Nephron (organoid): ENCODE measurements at regions not wholly inside any gene's neighbourhood (a gene's known extent, or its start where the extent isn't known, plus 50 kb on each side); places are given as distances from the start of the nearest gene placed in this dataset.

Experiments
- H3K27ac Mint-ChIP-seq, 3 experiments: 2 replicates each; pipeline ENCODE4 v1.8.0; 2020; ENCODE audit warnings: mixed read lengths in 3 of 3, mild to moderate bottlenecking in 2 of 3, moderate library complexity in 1 of 3
- H3K27me3 Mint-ChIP-seq: 2 replicates; pipeline ENCODE4 v1.8.0; 2021; ENCODE audit warnings: low read depth, mild to moderate bottlenecking, moderate library complexity, mixed read lengths
- H3K36me3 Mint-ChIP-seq: 2 replicates; pipeline ENCODE4 v1.8.0; 2020; ENCODE audit warnings: low read depth, mixed read lengths
- H3K4me1 Mint-ChIP-seq: 2 replicates; pipeline ENCODE4 v1.8.0; 2020; ENCODE audit warnings: mixed read lengths
- H3K4me3 Mint-ChIP-seq, 3 experiments: 2 replicates each; pipeline ENCODE4 v1.8.0; 2020; ENCODE audit warnings: mild to moderate bottlenecking in 3 of 3, mixed read lengths in 3 of 3, moderate library complexity in 2 of 3
- H3K9me3 Mint-ChIP-seq: 2 replicates; pipeline ENCODE4 v1.8.0; 2020; ENCODE audit warnings: mixed read lengths
- TF ChIP-seq, protein P1 (sequence below), 3 experiments: fragments of 200-600 bp; sonication (generic); IDR thresholded peaks; one replicate each; pipeline ENCODE4 v1.5.0; 2021; ENCODE audit warnings: antibody characterized with exemption in 3 of 3; ENCODE audit not compliant: unreplicated experiment in 3 of 3

DNA sequence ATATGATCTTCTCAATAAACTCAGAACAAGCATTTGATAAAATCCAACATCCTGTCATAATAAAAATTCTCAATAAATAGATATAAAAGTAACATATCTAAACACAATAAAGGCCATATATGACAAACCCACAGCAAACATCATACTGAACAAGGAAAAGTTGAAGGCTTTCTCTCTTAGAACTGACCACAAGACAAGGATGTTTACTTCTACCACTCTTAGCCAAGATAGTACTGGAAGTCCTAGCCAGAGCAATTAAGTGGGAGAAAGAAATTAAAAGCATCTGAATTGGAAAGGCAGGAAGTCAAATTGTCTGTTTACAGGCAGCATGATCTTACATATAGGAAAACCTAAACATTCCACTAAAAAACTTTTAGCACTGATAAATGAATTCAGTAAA lies 510.9 kb downstream of the ANKRD7 start:
- no peaks in the 10 kb centered on the region for H3K9me3 Mint-ChIP-seq
- no peak overlapping the region for H3K4me3 Mint-ChIP-seq
- H3K27ac Mint-ChIP-seq = no peak overlapping the region
- no peaks in the 10 kb centered on the region for H3K36me3 Mint-ChIP-seq
- no peaks in the 10 kb centered on the region for H3K4me1 Mint-ChIP-seq
- TF ChIP-seq, protein P1, sequence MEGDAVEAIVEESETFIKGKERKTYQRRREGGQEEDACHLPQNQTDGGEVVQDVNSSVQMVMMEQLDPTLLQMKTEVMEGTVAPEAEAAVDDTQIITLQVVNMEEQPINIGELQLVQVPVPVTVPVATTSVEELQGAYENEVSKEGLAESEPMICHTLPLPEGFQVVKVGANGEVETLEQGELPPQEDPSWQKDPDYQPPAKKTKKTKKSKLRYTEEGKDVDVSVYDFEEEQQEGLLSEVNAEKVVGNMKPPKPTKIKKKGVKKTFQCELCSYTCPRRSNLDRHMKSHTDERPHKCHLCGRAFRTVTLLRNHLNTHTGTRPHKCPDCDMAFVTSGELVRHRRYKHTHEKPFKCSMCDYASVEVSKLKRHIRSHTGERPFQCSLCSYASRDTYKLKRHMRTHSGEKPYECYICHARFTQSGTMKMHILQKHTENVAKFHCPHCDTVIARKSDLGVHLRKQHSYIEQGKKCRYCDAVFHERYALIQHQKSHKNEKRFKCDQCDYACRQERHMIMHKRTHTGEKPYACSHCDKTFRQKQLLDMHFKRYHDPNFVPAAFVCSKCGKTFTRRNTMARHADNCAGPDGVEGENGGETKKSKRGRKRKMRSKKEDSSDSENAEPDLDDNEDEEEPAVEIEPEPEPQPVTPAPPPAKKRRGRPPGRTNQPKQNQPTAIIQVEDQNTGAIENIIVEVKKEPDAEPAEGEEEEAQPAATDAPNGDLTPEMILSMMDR (IDR thresholded peaks at IDR 0.05; ENCODE audit: unreplicated experiment in 3 of 3) = no peak
- no peaks in the 10 kb centered on the region for H3K27me3 Mint-ChIP-seq

DNA sequence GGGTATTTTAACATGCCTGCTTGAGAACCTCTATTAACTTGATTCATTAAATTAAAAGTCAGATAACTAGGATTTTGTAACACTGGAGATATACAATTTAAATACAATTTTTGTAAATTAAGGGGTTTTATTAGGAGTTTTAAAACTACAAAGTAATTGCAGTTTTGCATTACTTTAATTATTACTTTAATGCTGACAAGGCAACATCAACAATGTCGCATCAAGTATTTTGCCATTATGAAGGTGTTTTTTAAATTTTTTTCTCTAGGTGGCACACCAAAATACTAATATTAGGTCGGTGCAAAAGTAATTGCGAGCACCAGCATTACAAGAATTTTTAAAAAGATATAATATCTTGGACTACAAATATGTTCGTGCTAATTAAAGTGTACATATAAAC lies 513.4 kb downstream of the ANKRD7 start:
- TF ChIP-seq, protein P1 (IDR thresholded peaks at IDR 0.05; ENCODE audit: unreplicated experiment in 3 of 3) = no peak
- no peak overlapping the region for H3K4me3 Mint-ChIP-seq
- no peak overlapping the region for H3K27ac Mint-ChIP-seq
- H3K9me3 Mint-ChIP-seq = no peaks in the 10 kb centered on the region
- no peaks in the 10 kb centered on the region for H3K4me1 Mint-ChIP-seq
- no peaks in the 10 kb centered on the region for H3K36me3 Mint-ChIP-seq
- no peaks in the 10 kb centered on the region for H3K27me3 Mint-ChIP-seq

DNA sequence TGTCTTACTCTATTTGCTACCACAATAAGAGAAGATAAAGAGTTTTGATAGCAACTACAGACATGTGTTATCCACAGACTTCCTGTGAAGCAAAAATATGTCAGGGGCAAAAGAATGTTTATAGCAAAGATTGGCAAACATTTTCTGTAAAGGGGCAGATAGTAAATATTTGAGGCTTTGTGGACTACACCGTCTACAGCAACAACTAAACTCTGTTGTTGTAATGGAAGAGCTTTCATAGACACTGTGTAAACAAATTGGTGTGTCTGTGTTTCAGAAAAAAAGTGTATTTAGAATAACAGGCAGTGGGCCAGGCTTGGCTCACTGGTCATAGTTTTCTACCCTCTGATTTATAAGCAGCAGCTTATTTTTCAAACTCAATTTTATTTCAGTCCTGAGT lies 521.4 kb downstream of the ANKRD7 start:
- H3K27ac Mint-ChIP-seq = no peak overlapping the region
- no peaks in the 10 kb centered on the region for H3K9me3 Mint-ChIP-seq
- TF ChIP-seq, protein P1 (IDR thresholded peaks at IDR 0.05; ENCODE audit: unreplicated experiment in 3 of 3) = no peak
- H3K36me3 Mint-ChIP-seq = no peaks in the 10 kb centered on the region
- no peak overlapping the region for H3K4me3 Mint-ChIP-seq
- H3K27me3 Mint-ChIP-seq = no peaks in the 10 kb centered on the region
- H3K4me1 Mint-ChIP-seq = no peaks in the 10 kb centered on the region

DNA sequence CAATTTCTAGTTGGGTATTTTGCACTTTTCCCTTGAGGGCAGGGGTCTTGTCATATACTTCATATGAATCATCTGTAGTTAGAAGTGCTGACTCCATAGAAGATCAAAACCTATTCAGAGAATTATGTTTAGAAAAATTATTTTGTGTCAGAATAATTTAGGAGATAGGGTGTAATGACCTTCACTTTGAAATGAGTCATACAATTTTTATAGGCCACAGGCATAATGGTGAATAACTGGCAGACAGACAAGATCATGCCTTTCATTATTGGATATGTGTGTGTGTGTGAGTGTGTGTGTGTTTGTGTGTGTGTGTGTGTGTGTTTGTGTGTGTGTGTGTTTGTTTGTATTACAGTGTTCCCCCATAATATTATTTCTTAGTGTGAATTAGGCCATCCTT lies 523.0 kb downstream of the ANKRD7 start:
- Mint-ChIP-seq H3K36me3 (no peaks in the 10 kb centered on the region), H3K27me3 (no peaks in the 10 kb centered on the region), H3K4me1 (no peaks in the 10 kb centered on the region), H3K27ac (no peak overlapping the region), H3K4me3 (no peak overlapping the region), H3K9me3 (no peaks in the 10 kb centered on the region)
- TF ChIP-seq, protein P1 (IDR thresholded peaks at IDR 0.05; ENCODE audit: unreplicated experiment in 3 of 3) = no peak

DNA sequence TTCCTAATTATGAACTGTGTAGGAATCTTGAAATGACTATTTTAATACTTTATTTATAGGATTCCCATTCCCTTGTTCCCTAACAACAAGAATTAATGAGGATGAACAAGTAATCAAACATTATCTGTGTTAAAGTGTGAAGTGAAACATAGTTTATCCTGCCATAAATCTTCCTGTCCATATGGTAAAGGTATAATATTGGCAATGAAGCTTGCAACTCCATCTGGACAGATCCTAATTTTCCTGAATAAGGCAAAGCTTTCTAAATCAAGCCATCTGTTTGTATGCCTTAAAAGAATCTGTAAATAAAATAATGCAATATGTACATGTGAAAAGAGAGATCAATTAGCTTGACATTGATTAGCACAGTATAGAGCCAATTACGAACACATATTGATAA lies 529.0 kb downstream of the ANKRD7 start:
- Mint-ChIP-seq H3K4me3 (no peak overlapping the region), H3K27ac (no peak overlapping the region), H3K4me1 (no peaks in the 10 kb centered on the region), H3K9me3 (no peaks in the 10 kb centered on the region), H3K27me3 (no peaks in the 10 kb centered on the region), H3K36me3 (no peaks in the 10 kb centered on the region)
- TF ChIP-seq, protein P1 (IDR thresholded peaks at IDR 0.05; ENCODE audit: unreplicated experiment in 3 of 3) = no peak

DNA sequence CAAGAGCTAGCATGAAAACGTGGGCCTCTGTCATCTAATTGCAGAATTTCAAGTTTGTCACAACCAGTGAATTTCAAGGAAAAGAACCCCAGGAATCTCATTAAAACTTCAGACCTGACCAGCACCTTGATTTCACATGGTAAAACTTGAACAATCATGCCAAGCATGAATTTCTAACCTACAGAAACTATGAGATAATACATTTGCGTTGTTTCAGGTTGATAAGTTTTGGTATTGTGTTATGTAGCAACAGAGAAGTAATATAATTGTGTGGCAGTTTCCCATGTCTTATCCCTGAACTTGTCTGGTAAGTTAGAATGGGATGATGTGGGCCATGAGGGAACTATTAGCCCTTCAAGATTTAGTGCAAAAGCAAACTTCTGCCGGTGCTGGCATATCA lies 530.1 kb downstream of the ANKRD7 start:
- TF ChIP-seq, protein P1 (IDR thresholded peaks at IDR 0.05; ENCODE audit: unreplicated experiment in 3 of 3) = no peak
- H3K36me3 Mint-ChIP-seq = no peaks in the 10 kb centered on the region
- no peaks in the 10 kb centered on the region for H3K27me3 Mint-ChIP-seq
- no peaks in the 10 kb centered on the region for H3K9me3 Mint-ChIP-seq
- H3K4me3 Mint-ChIP-seq = no peak overlapping the region
- no peaks in the 10 kb centered on the region for H3K4me1 Mint-ChIP-seq
- H3K27ac Mint-ChIP-seq = peak overlapping the region in 1 of 3 experiments; percentile 17
